Activated CD8-positive, alpha-beta T cell treated with anti-CD3 and anti-CD28 coated beads for 36 hours (primary cell): ENCODE measurements at regions not wholly inside any gene's neighbourhood (a gene's known extent, or its start where the extent isn't known, plus 50 kb on each side); places are given as distances from the start of the nearest gene placed in this dataset.

Experiments used
- ATAC-seq: fragments of 200-7000 bp; cut with Tn5 transposase; one replicate; pipeline ENCODE4 v1.10.0; 2021; ENCODE audit warnings: mild to moderate bottlenecking, moderate library complexity
- CTCF ChIA-PET: fragments of 350-600 bp; sonication (Branson Sonifier 250); formaldehyde crosslinking; loops from one replicate; lab custom pipeline; 2021; ENCODE audit warnings: antibody characterized with exemption; lab: Charles Lee
- POLR2A ChIA-PET: fragments of 350-600 bp; sonication (Branson Sonifier 250); formaldehyde crosslinking; loops from one replicate; lab custom pipeline; 2021; ENCODE audit warnings: antibody characterized with exemption; lab: Charles Lee
- DNase-seq: peaks from one replicate; pipeline ENCODE4 v3.0.0-alpha.2; 2020
- H3K27ac Mint-ChIP-seq: one replicate; pipeline ENCODE4 v1.8.0; 2021; ENCODE audit warnings: mild to moderate bottlenecking, mixed read lengths
- H3K27me3 Mint-ChIP-seq: one replicate; pipeline ENCODE4 v1.8.0; 2021; ENCODE audit warnings: mixed read lengths
- H3K36me3 Mint-ChIP-seq: one replicate; pipeline ENCODE4 v1.8.0; 2021; ENCODE audit warnings: low read depth, mixed read lengths
- H3K4me1 Mint-ChIP-seq: one replicate; pipeline ENCODE4 v1.8.0; 2021; ENCODE audit warnings: low read depth, mixed read lengths
- H3K4me3 Mint-ChIP-seq: one replicate; pipeline ENCODE4 v1.8.0; 2021; ENCODE audit warnings: mild to moderate bottlenecking, moderate library complexity, mixed read lengths
- H3K9me3 Mint-ChIP-seq: one replicate; pipeline ENCODE4 v1.8.0; 2021; ENCODE audit warnings: mixed read lengths
- CTCF ChIP-seq: fragments of 200-600 bp; IDR thresholded peaks from one replicate; pipeline ENCODE4 v1.8.0; 2022; ENCODE audit warnings: antibody characterized with exemption, mild to moderate bottlenecking
- intact Hi-C: fragments of 100-400 bp; cut with micrococcal nuclease; formaldehyde crosslinking; loops from one replicate; pipeline ENCODE4 v1.10.0; 2022

DNA sequence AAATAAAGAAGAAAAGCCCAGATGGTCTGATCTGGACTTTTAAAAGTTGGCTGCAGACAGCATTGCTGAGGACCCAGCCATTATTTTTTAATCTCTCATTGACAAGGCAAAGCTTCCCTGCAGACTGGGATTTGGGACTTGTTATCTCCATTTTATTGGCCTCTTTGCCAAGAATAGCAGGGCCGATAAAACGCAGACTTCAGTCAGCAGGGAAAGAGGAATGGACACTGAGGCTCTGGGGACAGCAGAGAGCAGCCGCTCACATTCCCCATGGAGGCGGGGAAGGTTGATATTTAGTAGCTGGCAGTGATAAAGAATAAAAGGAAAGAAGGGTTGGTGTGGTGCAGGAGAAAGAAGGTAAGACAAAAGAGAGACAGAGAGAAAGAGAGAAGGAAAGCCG, 350.1 kb upstream of the PIK3C3 start:
- no peak overlapping the region for H3K4me3 Mint-ChIP-seq
- POLR2A ChIA-PET: no interaction called here
- no peaks in the 10 kb centered on the region for H3K4me1 Mint-ChIP-seq
- no peak for TF ChIP-seq CTCF
- peaks cover 9% of the 10 kb centered on the region for H3K9me3 Mint-ChIP-seq
- intact Hi-C loops: no loop called here
- DNase-seq (no peak), ATAC-seq (no peak)
- no peaks in the 10 kb centered on the region for H3K36me3 Mint-ChIP-seq
- H3K27ac Mint-ChIP-seq: no peak overlapping the region
- H3K27me3 Mint-ChIP-seq: no peaks in the 10 kb centered on the region
- CTCF ChIA-PET: no interaction called here

DNA sequence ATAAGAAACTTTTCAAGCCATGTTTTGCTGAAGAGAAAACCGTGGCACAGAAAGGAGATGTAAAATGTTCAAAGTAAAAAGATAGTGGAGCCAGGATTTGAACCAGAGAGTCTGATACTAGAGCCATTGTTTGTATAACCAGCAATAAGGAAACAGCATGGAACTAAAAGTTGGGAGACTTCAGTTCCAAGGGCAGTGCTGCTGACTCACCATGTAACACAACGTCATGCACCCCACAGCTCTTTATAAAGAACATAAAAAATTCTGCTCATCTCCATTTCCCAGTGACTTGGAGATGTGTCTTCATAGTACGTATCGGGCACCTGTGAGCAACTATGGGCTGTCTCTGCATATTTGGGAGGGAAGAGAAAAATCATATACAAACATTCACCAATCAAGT, 353.0 kb upstream of the PIK3C3 start:
- intact Hi-C loops: no loop called here
- POLR2A ChIA-PET: no interaction called here
- Mint-ChIP-seq H3K27ac (no peak overlapping the region), H3K36me3 (no peaks in the 10 kb centered on the region), H3K4me1 (no peaks in the 10 kb centered on the region), H3K9me3 (peaks cover 1% of the 10 kb centered on the region), H3K27me3 (no peaks in the 10 kb centered on the region), H3K4me3 (no peak overlapping the region)
- CTCF ChIA-PET: no interaction called here
- ATAC-seq: no peak
- no peak for TF ChIP-seq CTCF
- DNase-seq: no peak

GRCh38 chr18:41600693-41601391, 354.2 kb upstream of the PIK3C3 start:
- H3K4me1 Mint-ChIP-seq: no peaks in the 10 kb centered on the region
- DNase-seq: no peak
- intact Hi-C loops: no loop called here
- H3K9me3 Mint-ChIP-seq: no peaks in the 10 kb centered on the region
- H3K27me3 Mint-ChIP-seq: no peaks in the 10 kb centered on the region
- POLR2A ChIA-PET: interaction anchor here (0.6 kb wide), 1 partner anchor 11 kb away, joined by 3 read pairs; no protein-coding TSS in a partner anchor
- no peak overlapping the region for H3K27ac Mint-ChIP-seq
- no peaks in the 10 kb centered on the region for H3K36me3 Mint-ChIP-seq
- ATAC-seq: no peak
- CTCF ChIA-PET: no interaction called here
- H3K4me3 Mint-ChIP-seq: no peak overlapping the region
- TF ChIP-seq CTCF: no peak

GRCh38 chr18:41599466-41599865, 355.6 kb upstream of the PIK3C3 start:
- Mint-ChIP-seq H3K9me3 (no peaks in the 10 kb centered on the region), H3K4me1 (no peaks in the 10 kb centered on the region), H3K27me3 (no peaks in the 10 kb centered on the region), H3K27ac (no peak overlapping the region), H3K4me3 (no peak overlapping the region), H3K36me3 (no peaks in the 10 kb centered on the region)
- ChIA-PET POLR2A (no interaction called here), CTCF (no interaction called here)
- no peak for TF ChIP-seq CTCF
- no peak for DNase-seq
- no peak for ATAC-seq
- intact Hi-C loops: no loop called here

- ChIA-PET CTCF (no interaction called here), POLR2A (no interaction called here)
- Mint-ChIP-seq H3K36me3 (no peaks in the 10 kb centered on the region), H3K9me3 (no peaks in the 10 kb centered on the region), H3K27ac (no peak overlapping the region), H3K4me1 (no peaks in the 10 kb centered on the region), H3K27me3 (no peaks in the 10 kb centered on the region), H3K4me3 (no peak overlapping the region)
- DNase-seq: no peak
- no peak for TF ChIP-seq CTCF
- no peak for ATAC-seq
- intact Hi-C loops: no loop called here
Observed at GRCh38 chr18:41594582-41594981, 360.5 kb upstream of the PIK3C3 start.
